ENCODE measurements at regions not wholly inside any gene's neighbourhood (a gene's known extent, or its start where the extent isn't known, plus 50 kb on each side); places are given as distances from the start of the nearest gene placed in this dataset.

DNA sequence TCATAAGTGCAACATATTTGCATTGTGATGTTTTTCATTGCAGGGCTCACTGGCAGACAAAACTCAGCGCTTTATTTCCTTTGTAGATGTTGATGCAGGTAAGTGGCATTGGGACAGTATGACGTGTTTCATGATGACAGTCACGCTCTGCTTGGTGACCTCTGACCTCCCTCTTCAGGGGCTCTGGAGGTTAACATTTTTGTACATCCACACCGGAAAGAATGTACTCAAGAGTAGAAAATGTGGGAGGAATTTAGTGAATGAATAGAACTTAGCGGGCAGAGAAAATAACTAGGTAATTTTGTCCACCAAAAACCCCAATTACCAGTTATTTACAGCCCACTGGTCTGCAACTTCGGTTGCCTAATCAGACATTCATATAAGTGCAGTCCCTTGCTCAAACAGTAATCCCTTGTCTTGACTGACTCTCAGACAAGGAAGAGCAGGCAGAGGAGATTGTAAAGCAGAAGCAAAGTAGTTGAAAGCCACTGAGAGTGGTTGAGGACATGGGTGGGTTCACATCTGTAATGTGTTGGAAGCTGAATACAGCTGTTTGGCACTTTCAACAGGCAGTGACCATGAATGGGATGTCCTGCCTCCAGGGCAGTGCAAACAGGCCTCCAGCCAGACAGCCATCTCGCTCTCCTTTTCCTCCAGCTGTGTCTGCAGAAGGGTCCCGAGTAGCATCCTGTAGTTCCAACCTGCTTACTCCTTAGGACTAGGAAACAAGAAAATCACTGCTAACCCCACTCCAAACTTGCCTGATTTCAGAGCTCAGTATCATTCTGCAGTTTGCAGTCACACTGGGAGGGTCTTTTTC, 188.9 kb downstream of the NRIP1 start:
- no peak overlapping the region for H3K9ac ChIP-seq (ENCODE audit: insufficient read length)
- no peak for DNase-seq (ENCODE audit: low read depth, low spot score)
- no peak overlapping the region for H3K27ac ChIP-seq
- H3K36me3 ChIP-seq (ENCODE audit: insufficient read depth, low read length), result no peaks in the 10 kb centered on the region
- no peak overlapping the region for H3K4me3 ChIP-seq
- H3K9me3 ChIP-seq (ENCODE audit: low read depth, low read length), result no peaks in the 10 kb centered on the region
- TF ChIP-seq EZH2 (IDR thresholded peaks at IDR 0.05), result no peak
- TF ChIP-seq POLR2AphosphoS5 (IDR thresholded peaks at IDR 0.05; ENCODE audit: borderline replicate concordance, low read depth, low read length), result no peak
- no peak for TF ChIP-seq FOXP2 (optimal IDR thresholded peaks at IDR 0.05; ENCODE audit: control extremely low read depth, extremely low read length, insufficient read depth)

DNA sequence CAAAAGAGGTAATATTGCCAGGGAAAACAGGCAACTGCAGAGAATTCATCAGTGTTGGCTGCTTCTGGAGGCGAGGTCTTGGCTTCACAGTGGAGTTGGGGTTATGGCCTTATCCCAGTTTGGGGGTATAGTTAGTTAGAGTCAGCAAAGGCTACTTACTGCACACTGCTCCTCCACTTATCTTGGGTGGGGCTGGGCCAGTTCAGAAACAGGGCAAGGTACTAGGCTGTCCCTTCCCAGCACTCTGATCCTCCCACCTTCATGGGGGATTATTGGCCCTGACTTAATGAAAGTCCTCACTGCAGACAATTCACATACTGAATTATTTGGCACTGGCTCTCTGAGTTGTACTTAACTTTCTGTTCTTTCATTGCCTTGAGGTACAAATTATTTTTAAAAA, 189.6 kb downstream of the NRIP1 start:
- H3K9me3 ChIP-seq (ENCODE audit: low read depth, low read length), result no peaks in the 10 kb centered on the region
- H3K9ac ChIP-seq (ENCODE audit: insufficient read length), result no peak overlapping the region
- no peak overlapping the region for H3K4me3 ChIP-seq
- TF ChIP-seq EZH2 (IDR thresholded peaks at IDR 0.05) (no peak), POLR2AphosphoS5 (IDR thresholded peaks at IDR 0.05; ENCODE audit: borderline replicate concordance, low read depth, low read length) (no peak), FOXP2 (optimal IDR thresholded peaks at IDR 0.05; ENCODE audit: control extremely low read depth, extremely low read length, insufficient read depth) (no peak)
- DNase-seq (ENCODE audit: low read depth, low spot score), result no peak
- H3K27ac ChIP-seq, result no peak overlapping the region
- no peaks in the 10 kb centered on the region for H3K36me3 ChIP-seq (ENCODE audit: insufficient read depth, low read length)

DNA sequence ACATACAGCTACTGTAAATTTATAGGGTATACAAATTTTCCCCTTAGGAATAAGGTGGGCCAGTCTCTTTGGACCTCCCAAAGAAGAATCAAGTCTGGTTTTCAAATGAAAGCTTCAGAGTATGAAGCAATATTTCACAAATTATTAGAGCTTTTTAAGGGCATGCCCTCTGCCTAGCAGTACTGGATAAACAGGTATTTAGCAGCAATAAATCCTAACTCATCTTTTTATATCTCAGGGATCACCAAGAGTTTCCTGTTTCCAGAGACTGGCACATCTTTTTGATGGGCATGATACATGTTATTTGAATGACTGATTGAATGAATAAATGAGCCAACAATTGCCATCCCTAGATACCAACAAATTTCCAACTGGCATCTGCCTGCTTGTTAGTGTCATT, 190.4 kb downstream of the NRIP1 start:
- Histone ChIP-seq H3K27ac (no peak overlapping the region), H3K9me3 (ENCODE audit: low read depth, low read length) (no peaks in the 10 kb centered on the region), H3K36me3 (ENCODE audit: insufficient read depth, low read length) (no peaks in the 10 kb centered on the region), H3K4me3 (no peak overlapping the region), H3K9ac (ENCODE audit: insufficient read length) (no peak overlapping the region)
- no peak for DNase-seq (ENCODE audit: low read depth, low spot score)
- TF ChIP-seq FOXP2 (optimal IDR thresholded peaks at IDR 0.05; ENCODE audit: control extremely low read depth, extremely low read length, insufficient read depth) (no peak), EZH2 (IDR thresholded peaks at IDR 0.05) (no peak), POLR2AphosphoS5 (IDR thresholded peaks at IDR 0.05; ENCODE audit: borderline replicate concordance, low read depth, low read length) (no peak)

DNA sequence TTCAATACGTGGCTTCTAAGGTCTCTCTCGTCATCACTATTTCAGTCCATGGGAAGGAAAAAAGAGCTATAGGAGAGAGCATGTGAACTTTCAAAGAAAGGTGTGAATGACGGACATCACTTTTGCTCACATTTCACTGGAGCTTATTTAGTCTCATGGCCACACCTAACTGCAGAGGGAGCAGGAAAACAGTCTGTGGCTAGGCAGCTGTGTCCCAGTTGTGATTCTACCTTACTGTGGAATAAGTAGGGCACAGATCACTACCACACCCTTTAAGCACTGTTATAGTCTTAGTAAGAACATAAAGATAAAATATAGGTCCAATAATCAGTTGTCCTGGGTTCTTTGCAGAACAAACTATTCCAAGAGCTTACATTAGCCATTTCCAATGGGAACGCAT, 192.9 kb downstream of the NRIP1 start:
- H3K9ac ChIP-seq (ENCODE audit: insufficient read length), result no peak overlapping the region
- no peak overlapping the region for H3K4me3 ChIP-seq
- TF ChIP-seq EZH2 (IDR thresholded peaks at IDR 0.05) (no peak), FOXP2 (optimal IDR thresholded peaks at IDR 0.05; ENCODE audit: control extremely low read depth, extremely low read length, insufficient read depth) (no peak), POLR2AphosphoS5 (IDR thresholded peaks at IDR 0.05; ENCODE audit: borderline replicate concordance, low read depth, low read length) (no peak)
- no peak for DNase-seq (ENCODE audit: low read depth, low spot score)
- H3K36me3 ChIP-seq (ENCODE audit: insufficient read depth, low read length), result no peaks in the 10 kb centered on the region
- no peak overlapping the region for H3K27ac ChIP-seq
- H3K9me3 ChIP-seq (ENCODE audit: low read depth, low read length), result no peaks in the 10 kb centered on the region

DNA sequence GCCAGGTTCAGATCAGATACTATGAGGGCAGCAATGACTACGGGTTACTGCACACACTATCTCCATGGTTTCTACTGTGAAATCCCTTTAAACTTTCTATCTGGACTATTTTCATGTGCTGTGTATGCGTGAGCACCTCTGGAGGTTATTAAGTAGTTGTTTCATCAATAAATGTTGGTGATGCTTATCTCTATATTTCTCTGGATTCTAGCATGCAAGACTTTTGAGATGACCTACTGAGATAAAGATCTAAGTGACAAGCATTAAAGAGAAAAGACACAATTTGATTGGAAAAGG, 194.0 kb downstream of the NRIP1 start:
- TF ChIP-seq EZH2 (IDR thresholded peaks at IDR 0.05), result no peak
- TF ChIP-seq POLR2AphosphoS5 (IDR thresholded peaks at IDR 0.05; ENCODE audit: borderline replicate concordance, low read depth, low read length), result no peak
- no peak for TF ChIP-seq FOXP2 (optimal IDR thresholded peaks at IDR 0.05; ENCODE audit: control extremely low read depth, extremely low read length, insufficient read depth)
- H3K9me3 ChIP-seq (ENCODE audit: low read depth, low read length), result no peaks in the 10 kb centered on the region
- no peak overlapping the region for H3K9ac ChIP-seq (ENCODE audit: insufficient read length)
- DNase-seq (ENCODE audit: low read depth, low spot score), result no peak
- H3K36me3 ChIP-seq (ENCODE audit: insufficient read depth, low read length), result no peaks in the 10 kb centered on the region
- no peak overlapping the region for H3K4me3 ChIP-seq
- H3K27ac ChIP-seq, result no peak overlapping the region

DNA sequence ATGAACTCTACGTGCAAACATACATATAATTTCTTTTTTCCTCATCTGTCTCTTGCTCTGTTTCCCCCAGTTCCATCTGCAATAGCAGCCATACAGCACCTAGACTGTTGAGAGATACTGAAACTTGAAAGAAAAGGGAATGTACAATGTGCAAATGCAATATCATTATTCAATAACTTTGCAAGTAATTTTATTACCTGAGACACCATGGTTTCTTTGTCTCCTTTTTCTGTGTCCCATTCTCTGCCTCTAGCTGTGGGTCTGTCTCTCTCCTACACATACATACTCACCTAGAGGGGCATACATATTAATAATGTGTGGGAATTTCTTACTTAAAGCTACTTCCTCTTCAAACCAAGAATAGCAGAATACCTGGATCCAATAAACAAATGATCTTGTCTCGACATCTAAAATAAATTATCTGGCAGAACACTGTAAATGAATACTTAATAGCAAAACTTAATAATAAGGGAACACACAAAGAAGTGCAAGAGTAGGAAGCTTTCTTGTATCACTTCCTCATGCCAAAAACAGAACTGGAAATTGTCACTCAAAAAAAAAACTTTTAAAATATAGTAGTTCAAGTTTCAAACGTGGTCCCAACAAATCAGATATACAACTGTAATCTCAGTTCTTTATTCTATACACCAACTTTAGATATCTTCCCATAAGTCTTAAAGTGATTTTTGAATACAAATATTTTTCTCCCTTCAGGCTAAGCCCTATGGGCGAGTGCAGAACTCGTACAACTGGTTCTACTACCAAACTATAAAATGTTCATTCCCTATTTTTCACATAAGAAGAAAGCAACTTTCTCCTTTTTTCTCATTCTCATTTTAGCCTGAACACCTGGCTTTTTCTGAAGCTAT, 194.6 kb downstream of the NRIP1 start:
- no peak overlapping the region for H3K27ac ChIP-seq
- H3K4me3 ChIP-seq, result no peak overlapping the region
- no peaks in the 10 kb centered on the region for H3K9me3 ChIP-seq (ENCODE audit: low read depth, low read length)
- H3K9ac ChIP-seq (ENCODE audit: insufficient read length), result no peak overlapping the region
- H3K36me3 ChIP-seq (ENCODE audit: insufficient read depth, low read length), result no peaks in the 10 kb centered on the region
- DNase-seq (ENCODE audit: low read depth, low spot score), result no peak
- TF ChIP-seq FOXP2 (optimal IDR thresholded peaks at IDR 0.05; ENCODE audit: control extremely low read depth, extremely low read length, insufficient read depth) (no peak), POLR2AphosphoS5 (IDR thresholded peaks at IDR 0.05; ENCODE audit: borderline replicate concordance, low read depth, low read length) (no peak)

DNA sequence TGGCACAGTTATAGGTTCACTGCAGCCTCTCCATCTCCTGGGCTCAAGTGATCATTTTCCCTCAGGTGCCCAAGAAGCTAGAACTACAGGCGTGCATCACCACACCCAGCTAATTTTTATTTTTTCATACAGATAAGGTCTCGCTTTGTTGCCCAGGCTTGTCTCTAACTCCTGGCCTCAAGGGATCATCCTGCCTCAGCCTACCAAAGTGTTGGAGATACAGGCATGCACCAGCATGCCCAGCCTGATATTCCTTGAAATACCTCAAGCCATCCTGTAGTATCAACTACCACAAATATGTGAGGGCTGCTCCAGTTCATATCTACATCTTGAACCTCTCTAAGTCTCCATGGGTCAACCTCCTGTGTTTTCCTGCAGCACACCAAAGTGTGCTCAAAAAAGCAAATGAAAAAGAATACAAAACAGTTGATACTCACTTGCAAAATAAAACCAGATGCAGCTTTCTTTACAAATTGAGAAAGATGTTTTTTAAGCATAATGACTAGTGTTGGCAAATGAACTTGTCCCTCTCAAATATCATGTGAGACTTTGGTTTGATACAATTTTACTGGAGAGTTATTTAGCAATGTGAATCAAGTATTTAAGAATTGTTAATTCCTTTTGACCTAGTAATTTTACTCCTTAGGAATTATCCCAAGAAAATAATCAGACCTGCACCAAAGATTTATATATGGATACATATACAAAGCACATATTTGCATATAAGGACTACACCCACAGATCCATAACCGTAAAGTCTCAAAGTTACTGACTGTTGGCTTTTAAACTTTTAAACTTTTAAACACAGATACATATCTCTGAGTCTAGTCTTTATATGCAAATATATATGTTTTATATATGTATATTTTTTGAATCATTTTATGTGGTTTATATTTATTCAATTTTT, 197.7 kb downstream of the NRIP1 start:
- no peak overlapping the region for H3K9ac ChIP-seq (ENCODE audit: insufficient read length)

More for the DNA sequence above, 197.7 kb downstream of the NRIP1 start:
- H3K27ac ChIP-seq, result no peak overlapping the region
- no peak for DNase-seq (ENCODE audit: low read depth, low spot score)
- H3K9me3 ChIP-seq (ENCODE audit: low read depth, low read length), result no peaks in the 10 kb centered on the region
- H3K4me3 ChIP-seq, result no peak overlapping the region
- no peaks in the 10 kb centered on the region for H3K36me3 ChIP-seq (ENCODE audit: insufficient read depth, low read length)
- TF ChIP-seq EZH2 (IDR thresholded peaks at IDR 0.05) (no peak), POLR2AphosphoS5 (IDR thresholded peaks at IDR 0.05; ENCODE audit: borderline replicate concordance, low read depth, low read length) (no peak), FOXP2 (optimal IDR thresholded peaks at IDR 0.05; ENCODE audit: control extremely low read depth, extremely low read length, insufficient read depth) (no peak)
